ENCODE measurements at regions not wholly inside any gene's neighbourhood (a gene's known extent, or its start where the extent isn't known, plus 50 kb on each side); places are given as distances from the start of the nearest gene placed in this dataset.

DNA sequence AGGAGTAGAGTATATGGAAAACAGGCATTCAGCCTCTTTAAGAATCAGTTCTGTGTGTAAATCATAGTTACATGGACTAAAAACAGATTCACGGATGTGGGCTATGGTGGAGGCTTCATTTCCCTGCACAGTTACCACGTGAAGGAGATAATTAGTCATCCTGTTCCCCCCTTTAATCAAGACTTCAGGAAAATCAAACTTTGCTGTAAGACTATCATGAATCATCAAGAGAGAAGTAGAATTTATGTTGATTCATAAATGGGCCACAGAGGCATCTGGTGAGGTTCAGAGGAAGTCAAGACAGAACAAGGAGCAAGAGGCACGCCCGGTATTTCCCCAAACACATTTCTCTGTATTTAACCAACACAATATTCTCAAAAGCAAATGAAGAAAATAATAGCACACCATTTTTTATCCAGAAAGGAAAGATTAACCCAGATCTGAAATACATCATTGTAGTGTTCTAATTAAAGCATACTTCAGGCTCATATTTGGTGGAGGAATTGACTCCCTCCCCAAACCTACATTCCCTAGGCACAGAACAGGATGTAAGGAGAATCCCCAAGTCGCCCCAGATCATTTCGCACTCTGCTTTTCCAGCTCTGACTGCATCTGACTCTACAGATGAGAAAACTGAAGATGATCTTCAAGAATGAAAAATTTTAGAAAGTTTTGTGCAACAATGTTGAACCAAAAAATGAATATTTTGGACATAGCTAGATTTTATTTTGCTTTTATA lies 175.8 kb upstream of the GAS1 start:
- DNase-seq, result no peak
- no peaks in the 10 kb centered on the region for H3K79me1 ChIP-seq (ENCODE audit: insufficient read depth, low read depth, low read length, poor library complexity, severe bottlenecking)
- no peak overlapping the region for H2BK12ac ChIP-seq (ENCODE audit: insufficient read length, low read depth, low read length)
- no peak overlapping the region for H4K91ac ChIP-seq (ENCODE audit: insufficient read length, low read depth, low read length)
- H4K8ac ChIP-seq (replicated peaks; ENCODE audit: insufficient read length, low read depth, low read length), result no peak overlapping the region
- Mint-ChIP-seq H3K9me3 (no peaks in the 10 kb centered on the region), H3K36me3 (ENCODE audit: insufficient read depth in 1 of 3, low read depth in 3 of 3) (no peaks in the 10 kb centered on the region), H3K27me3 (ENCODE audit: low read depth) (peaks cover 2% of the 10 kb centered on the region; the same call in 1 of the 2 replicates), H3K4me1 (no peaks in the 10 kb centered on the region), H3K4me3 (no peak overlapping the region), H3K27ac (no peak overlapping the region)
- no peak overlapping the region for H3K14ac ChIP-seq (ENCODE audit: insufficient read depth, low read length)
- H3K79me2 ChIP-seq (ENCODE audit: insufficient read depth, low read length), result no peaks in the 10 kb centered on the region
- WGBS (ENCODE audit: extremely low coverage, insufficient read length, low lambda C conversion rate), result no CpG with 5 or more reads among the region's 6 CpGs
- H2BK15ac ChIP-seq (ENCODE audit: low read depth, low read length), result no peak overlapping the region
- no peaks in the 10 kb centered on the region for H4K20me1 ChIP-seq (ENCODE audit: control insufficient read depth, insufficient read depth, insufficient read length)
- TF ChIP-seq, protein P1, sequence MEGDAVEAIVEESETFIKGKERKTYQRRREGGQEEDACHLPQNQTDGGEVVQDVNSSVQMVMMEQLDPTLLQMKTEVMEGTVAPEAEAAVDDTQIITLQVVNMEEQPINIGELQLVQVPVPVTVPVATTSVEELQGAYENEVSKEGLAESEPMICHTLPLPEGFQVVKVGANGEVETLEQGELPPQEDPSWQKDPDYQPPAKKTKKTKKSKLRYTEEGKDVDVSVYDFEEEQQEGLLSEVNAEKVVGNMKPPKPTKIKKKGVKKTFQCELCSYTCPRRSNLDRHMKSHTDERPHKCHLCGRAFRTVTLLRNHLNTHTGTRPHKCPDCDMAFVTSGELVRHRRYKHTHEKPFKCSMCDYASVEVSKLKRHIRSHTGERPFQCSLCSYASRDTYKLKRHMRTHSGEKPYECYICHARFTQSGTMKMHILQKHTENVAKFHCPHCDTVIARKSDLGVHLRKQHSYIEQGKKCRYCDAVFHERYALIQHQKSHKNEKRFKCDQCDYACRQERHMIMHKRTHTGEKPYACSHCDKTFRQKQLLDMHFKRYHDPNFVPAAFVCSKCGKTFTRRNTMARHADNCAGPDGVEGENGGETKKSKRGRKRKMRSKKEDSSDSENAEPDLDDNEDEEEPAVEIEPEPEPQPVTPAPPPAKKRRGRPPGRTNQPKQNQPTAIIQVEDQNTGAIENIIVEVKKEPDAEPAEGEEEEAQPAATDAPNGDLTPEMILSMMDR (conservative IDR thresholded peaks at IDR 0.05), result no peak
- no peak overlapping the region for H2AK5ac ChIP-seq (ENCODE audit: insufficient read length, low read length)
- H3K9ac ChIP-seq (ENCODE audit: extremely low read depth, insufficient read length, low read length), result no peak overlapping the region
- H3K4me1 ChIP-seq (ENCODE audit: insufficient read depth, low read length), result no peaks in the 10 kb centered on the region
- H2BK5ac ChIP-seq (ENCODE audit: insufficient read length, low read length), result no peak overlapping the region
- no peaks in the 10 kb centered on the region for H3K9me3 ChIP-seq (ENCODE audit: control insufficient read depth, low read depth, low read length)
- no peak overlapping the region for H3K27ac ChIP-seq (ENCODE audit: insufficient read length, low read depth, low read length)
- no peak overlapping the region for H4K5ac ChIP-seq (ENCODE audit: insufficient read length, low read depth, low read length)
- H3K23ac ChIP-seq (ENCODE audit: insufficient read length, low read depth, low read length), result no peak overlapping the region
- no peak overlapping the region for H3K18ac ChIP-seq (ENCODE audit: insufficient read length, low read depth, low read length)
- H3K4me2 ChIP-seq (ENCODE audit: insufficient read depth, insufficient read length, low read length), result no peak overlapping the region
- H3K4ac ChIP-seq (ENCODE audit: low read depth, low read length), result no peak overlapping the region
- H3K23me2 ChIP-seq (ENCODE audit: insufficient read length, low read depth, low read length, poor library complexity, severe bottlenecking), result no peaks in the 10 kb centered on the region
- H3T11ph ChIP-seq (ENCODE audit: low read length), result no peak overlapping the region
- no peak overlapping the region for H2BK20ac ChIP-seq (ENCODE audit: low read depth, low read length, poor library complexity, severe bottlenecking)
- no peak overlapping the region for H3K56ac ChIP-seq (ENCODE audit: insufficient read length, low read depth, low read length)
- no peak overlapping the region for H2BK120ac ChIP-seq (ENCODE audit: low read depth, low read length, poor library complexity, severe bottlenecking)
- no peaks in the 10 kb centered on the region for H3K27me3 ChIP-seq (ENCODE audit: insufficient read depth, low read length)
- H2AFZ ChIP-seq (ENCODE audit: low read length), result no peak overlapping the region
